ENCODE measurements at regions not wholly inside any gene's neighbourhood (a gene's known extent, or its start where the extent isn't known, plus 50 kb on each side); places are given as distances from the start of the nearest gene placed in this dataset.
"Not testable (repeated sequence)": the region's sequence is repeated elsewhere in the genome, so short reads cannot be mapped to it uniquely, and the experiment has no call there.

DNA sequence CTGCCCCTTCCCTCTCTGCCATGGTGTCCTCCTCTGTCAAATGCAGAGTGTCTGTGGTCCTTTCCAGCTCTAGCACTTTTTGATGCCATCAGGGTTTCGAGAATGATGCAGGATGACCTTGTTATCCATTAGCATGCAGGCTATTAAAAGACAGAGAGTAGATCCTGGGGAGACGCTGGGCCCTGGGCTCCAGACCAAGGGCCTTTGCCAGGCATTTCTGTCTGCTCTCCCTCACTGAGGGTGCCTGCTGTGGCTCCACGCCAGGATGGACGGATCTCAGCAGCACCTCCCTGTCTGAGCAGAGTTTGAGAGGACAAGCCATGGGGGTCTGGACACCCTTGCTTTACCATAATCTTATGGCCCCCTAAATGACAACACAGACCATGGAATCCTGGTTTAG lies 110.8 kb upstream of the CD82 start:
- no peak for DNase-seq

GRCh38 chr11:44456544-44457300 lies 108.7 kb upstream of the CD82 start:
- DNase-seq, result no peak

DNA sequence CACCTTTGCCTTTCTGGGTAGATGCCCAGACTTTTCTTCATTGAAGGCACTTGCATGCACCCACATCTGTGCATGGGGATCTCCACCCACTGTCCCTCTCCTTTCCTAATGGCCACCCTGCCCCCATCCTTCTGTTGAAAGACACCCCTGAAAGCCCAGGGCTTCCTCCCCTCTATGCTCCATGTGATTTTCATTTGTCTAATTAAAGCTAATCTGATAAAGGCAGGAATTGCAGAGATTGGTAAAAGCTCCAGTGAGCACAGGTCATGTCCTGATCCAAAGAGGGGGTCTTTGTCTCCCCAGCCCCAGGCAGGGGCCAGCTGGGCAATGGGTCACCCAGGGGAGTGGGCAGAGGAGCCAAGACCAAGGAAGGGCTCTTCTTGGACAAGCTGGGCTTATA lies 107.6 kb upstream of the CD82 start:
- no peak for DNase-seq

DNA sequence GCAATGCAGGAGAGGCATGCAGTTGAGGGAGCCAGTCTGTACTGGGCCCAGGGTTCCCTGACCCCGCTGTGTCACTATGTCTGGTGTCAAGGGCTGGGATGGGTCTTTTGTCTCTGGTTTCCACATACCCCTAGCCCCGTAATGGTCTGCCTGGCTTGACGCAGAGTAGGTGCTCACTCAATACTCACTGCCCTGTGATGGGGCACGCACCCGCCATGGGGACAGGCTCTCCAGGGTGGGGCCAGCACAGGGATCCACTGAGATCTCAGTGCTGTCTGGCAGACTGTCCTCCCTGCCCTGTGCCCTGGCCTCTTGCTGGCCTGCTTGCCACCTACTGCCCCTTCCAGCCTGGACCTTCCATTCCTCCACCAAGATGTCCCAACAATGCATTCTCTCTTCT lies 101.7 kb upstream of the CD82 start:
- no peak for DNase-seq

- no peak for DNase-seq
Measured at GRCh38 chr11:44464741-44465140, 100.7 kb upstream of the CD82 start.

DNA sequence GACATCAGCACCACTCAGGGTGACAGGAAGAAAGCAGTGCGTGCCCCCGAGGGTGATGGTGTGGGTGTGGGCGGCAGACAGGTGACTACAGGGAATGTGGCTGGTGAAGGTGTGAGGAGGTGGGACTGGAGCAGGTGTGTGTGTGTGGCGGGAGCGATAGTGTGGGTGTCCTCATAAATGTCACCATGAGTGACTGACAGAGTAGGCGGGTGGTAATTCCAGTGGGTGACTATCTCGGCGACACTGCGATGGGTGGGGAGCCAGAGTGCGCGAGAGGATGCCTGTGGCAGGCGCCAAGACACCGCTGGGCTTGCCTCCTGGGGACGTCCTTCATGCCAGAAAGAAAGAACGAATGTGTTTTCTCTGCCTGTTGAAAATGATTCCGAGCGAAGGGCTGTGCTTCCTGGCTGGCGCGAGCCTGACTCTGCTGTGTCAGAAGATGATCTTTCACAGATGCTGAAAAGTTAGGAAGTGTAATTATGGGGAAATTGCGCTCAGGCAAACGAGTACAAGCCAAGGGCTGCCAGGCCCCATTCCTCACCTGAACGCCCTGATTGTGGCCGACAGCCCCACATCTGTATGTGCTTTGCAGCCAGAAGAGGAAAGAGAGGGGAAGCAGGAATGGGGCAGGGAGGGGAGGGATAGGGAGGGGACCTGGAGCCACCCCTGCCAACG lies 98.8 kb upstream of the CD82 start:
- no peak for DNase-seq

DNA sequence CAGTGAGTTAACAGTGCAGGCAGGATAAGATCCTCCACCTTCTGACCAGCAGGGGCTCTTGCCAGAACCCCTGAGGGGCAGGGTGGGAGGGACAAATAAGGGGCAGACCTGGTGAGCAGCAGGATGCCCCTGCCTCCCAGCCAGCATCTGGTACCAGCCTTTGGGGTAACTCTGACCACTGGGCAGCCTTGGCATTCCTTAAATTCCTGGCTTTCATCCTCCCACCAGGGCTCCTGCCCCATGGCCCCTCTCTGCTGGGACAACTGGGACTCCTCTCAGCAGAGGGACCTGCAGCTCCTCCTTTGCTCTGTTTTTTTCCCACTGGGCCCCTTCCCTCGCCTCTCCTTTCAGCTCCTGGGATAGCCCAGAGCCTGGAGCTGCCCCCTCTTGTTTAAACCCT lies 98.0 kb upstream of the CD82 start:
- DNase-seq, result no peak

GRCh38 chr11:44467931-44468330 lies 97.5 kb upstream of the CD82 start:
- DNase-seq, result no peak

GRCh38 chr11:44468345-44468988 lies 97.0 kb upstream of the CD82 start:
- DNase-seq, result no peak

- no peak for DNase-seq
Measured at GRCh38 chr11:44469412-44469811, 96.1 kb upstream of the CD82 start.

DNA sequence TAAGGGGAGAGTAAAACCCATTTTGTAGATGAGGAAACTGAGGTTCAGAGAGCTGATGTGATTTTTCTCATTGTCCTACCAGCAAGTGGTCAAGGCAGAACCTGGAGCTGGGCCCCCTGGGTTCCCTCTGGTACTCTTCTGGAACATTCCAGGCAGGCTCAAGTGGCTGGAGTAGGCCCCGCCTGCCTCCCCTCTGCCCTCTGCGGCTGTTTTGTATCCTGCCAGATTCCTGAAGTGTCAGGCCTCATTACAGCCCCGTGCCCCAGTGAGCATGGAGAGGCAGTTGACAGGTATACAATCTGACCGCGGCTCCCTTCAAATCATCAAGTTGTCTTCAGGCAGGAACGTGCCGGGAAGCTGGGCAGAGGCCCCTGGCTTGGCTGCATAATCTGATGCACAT lies 94.6 kb upstream of the CD82 start:
- no peak for DNase-seq

- no peak for DNase-seq
Measured at GRCh38 chr11:44471603-44472002, 93.9 kb upstream of the CD82 start.

GRCh38 chr11:44472916-44473315 lies 92.5 kb upstream of the CD82 start:
- no peak for DNase-seq

DNA sequence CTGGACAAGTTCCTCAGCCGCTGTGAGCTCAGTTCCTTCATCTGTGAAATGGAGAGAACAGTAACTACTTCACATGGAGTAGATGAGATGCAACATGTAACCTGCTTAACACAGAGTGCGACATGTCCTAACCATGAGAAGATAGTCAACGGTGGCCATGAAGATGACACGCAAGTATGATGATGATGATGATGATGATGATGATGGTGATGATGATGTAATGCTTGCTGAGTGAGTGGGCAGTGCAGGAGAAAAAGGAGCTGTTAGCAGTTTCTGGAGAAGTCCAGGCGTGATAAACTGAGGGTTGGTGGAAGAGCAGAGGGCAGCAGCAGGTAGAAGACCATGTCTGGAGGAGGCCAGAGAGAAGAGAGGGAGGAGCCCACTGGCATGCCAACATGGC lies 90.8 kb upstream of the CD82 start:
- DNase-seq, result no peak

DNA sequence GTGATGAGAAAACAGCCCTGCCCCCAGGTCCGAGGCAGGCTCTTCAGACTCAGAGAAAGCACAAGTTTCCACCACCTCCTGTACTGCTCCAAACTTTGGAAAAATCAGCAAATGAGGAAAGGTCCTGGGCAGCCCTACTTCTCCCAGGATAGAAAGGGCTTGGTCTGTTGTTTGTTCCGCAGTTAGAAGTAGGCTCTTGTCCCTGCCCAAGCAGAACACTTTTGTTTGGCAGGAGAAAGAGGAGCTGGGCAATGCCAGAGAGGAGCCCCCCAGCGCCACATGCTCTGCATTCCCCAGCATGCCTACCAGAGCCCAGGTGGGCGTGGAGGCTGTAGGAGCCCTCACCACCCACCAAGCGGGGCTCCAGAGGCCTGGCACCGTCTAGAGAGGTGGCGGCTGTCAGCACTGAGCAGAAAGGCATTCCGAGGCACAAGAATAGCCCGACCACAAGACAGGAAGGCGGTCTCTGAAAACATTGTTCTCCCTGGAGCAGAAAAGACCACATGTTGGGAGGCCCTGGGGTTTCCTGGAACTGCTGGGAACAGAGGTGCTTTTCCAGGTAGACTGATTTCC lies 90.3 kb upstream of the CD82 start:
- no peak for DNase-seq

GRCh38 chr11:44482338-44482737 lies 83.1 kb upstream of the CD82 start:
- DNase-seq, result not testable (repeated sequence)

- DNase-seq, result peak; percentile 21
Measured at GRCh38 chr11:44483919-44484610, 81.4 kb upstream of the CD82 start.

- DNase-seq, result no peak
Measured at GRCh38 chr11:44488165-44488965, 77.1 kb upstream of the CD82 start.

DNA sequence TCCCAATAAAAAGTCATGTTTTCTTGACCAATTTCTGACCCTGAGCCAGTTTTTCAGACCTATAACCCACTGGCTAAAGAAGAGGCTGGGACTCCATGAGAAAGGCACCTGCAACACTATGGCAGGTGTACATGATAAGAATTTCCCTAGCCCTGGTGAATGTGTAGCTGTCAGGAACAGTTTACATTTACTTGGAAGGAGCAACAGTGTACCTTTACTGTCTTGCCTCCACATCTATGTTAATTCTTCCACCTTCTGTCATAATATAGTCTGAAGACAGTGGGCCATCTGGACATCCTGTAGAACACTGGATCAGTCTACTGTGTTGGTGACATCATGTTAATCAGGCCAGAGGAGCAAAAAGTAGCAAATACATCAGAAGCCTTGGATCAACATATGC lies 72.1 kb upstream of the CD82 start:
- DNase-seq, result no peak

DNA sequence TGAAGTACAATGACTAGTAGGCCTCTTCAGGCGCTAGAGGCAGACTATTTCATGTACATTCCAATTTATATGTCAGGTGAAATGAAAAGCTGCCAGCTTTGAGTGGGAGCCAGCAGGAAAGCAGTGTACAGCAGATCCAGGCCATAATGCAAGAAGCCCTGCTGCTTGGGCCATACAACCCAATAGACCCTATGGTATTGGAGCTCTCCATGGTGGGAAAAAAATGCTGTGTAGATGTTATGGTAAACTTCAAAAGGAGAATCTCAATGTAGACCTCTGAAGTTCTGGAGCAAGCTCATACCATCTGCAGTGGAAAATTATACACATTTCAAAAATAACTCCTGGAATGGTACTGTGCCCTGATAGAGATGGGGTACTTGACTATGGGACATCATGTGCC lies 71.5 kb upstream of the CD82 start:
- no peak for DNase-seq

GRCh38 chr11:44494785-44495184 lies 70.7 kb upstream of the CD82 start:
- DNase-seq, result no peak

DNA sequence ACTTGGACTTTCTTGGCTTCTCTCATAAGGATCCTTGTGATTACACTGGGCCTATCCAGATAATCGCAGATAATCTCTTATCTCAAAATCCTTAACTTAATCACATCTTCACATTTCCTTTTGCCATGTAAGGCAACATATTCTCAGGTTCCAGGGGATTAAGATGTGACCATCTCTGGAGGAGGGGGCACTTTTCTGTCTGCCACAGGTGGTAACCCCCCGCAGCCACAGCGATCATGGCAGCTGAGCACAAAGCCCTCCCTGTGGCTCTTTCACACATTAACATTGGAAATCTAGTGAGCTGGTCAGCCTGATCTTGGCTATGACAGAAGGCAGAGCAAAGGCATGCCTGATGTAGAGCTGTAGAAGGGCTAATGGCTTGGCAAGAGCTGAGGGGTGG lies 69.1 kb upstream of the CD82 start:
- no peak for DNase-seq
